ENCODE measurements at regions not wholly inside any gene's neighbourhood (a gene's known extent, or its start where the extent isn't known, plus 50 kb on each side); places are given as distances from the start of the nearest gene placed in this dataset.

GRCh38 chr6:18741741-18742140 is 354.6 kb downstream of the RNF144B start:
- Histone ChIP-seq H3K9ac (ENCODE audit: insufficient read depth, low read length, poor library complexity, severe bottlenecking) (no peak overlapping the region), H3K27me3 (ENCODE audit: control insufficient read depth in 2 of 2, insufficient read depth in 2 of 2, low read length in 2 of 2) (no peaks in the 10 kb centered on the region), H3K79me2 (ENCODE audit: insufficient read depth, low read length) (no peaks in the 10 kb centered on the region), H3K36me3 (replicated peaks in 1 of 2; ENCODE audit: control insufficient read depth in 1 of 2, insufficient read depth in 2 of 2, low read length in 2 of 2) (no peaks in the 10 kb centered on the region), H3K4me2 (replicated peaks; ENCODE audit: extremely low read depth, low read length, poor library complexity, severe bottlenecking) (no peak overlapping the region), H4K20me1 (ENCODE audit: insufficient read depth, low read length) (no peaks in the 10 kb centered on the region), H3K27ac (ENCODE audit: low read depth in 1 of 2, low read length in 2 of 2) (no peak overlapping the region), H3K4me3 (replicated peaks in 1 of 3; ENCODE audit: low read depth in 2 of 3, low read length in 3 of 3) (no peak overlapping the region), H3K9me3 (replicated peaks in 1 of 2; ENCODE audit: control insufficient read depth in 1 of 2, insufficient read depth in 1 of 2, low read length in 2 of 2) (no peaks in the 10 kb centered on the region), H2AFZ (ENCODE audit: insufficient read depth, low read depth, low read length, poor library complexity, severe bottlenecking) (no peak overlapping the region), H3K4me1 (ENCODE audit: control insufficient read depth in 1 of 2, insufficient read depth in 2 of 2, low read length in 2 of 2) (no peaks in the 10 kb centered on the region)
- no peak for DNase-seq
- no peaks in the 10 kb centered on the region for H3K36me3 Mint-ChIP-seq
- peaks cover 0 to 2% (median 0%) of the 10 kb centered on the region in 7 donors for H3K9me3 Mint-ChIP-seq
- TF ChIP-seq CTCF (IDR thresholded peaks at IDR 0.05): no peak
- no peak overlapping the region for H3K27ac Mint-ChIP-seq
- no peaks in the 10 kb centered on the region for H3K27me3 Mint-ChIP-seq (ENCODE audit: low read depth in 3 of 3)
- WGBS (ENCODE audit: insufficient coverage): 100% methylated on average over 3 of the region's 4 CpGs
- intact Hi-C loops (cut with micrococcal nuclease): no loop called here
- H3K4me3 Mint-ChIP-seq: no peak overlapping the region
- no peaks in the 10 kb centered on the region for H3K4me1 Mint-ChIP-seq

DNA sequence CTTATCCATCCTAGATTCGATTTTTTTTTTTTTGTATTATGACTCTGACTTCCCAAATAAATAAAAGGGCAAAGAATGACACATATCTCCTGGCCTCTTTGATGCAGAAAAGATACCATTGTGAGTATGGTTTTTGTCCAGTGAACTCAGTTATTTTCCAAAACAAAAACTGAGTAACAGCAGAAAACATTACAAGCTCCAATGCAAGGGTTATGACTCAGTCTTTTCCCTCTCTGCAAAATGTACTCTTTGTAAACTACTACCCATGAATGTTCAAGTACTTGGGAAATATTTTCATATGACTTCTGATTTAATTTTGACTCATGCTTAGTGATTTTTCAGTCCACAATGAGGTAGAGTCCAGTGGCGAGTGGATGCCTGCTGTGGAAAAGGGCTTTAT is 355.3 kb downstream of the RNF144B start:
- Mint-ChIP-seq H3K4me1 (no peaks in the 10 kb centered on the region), H3K36me3 (no peaks in the 10 kb centered on the region), H3K4me3 (no peak overlapping the region), H3K27me3 (ENCODE audit: low read depth in 3 of 3) (no peaks in the 10 kb centered on the region), H3K27ac (no peak overlapping the region), H3K9me3 (peaks cover 0 to 2% (median 0%) of the 10 kb centered on the region in 7 donors)
- Histone ChIP-seq H3K27me3 (ENCODE audit: control insufficient read depth in 2 of 2, insufficient read depth in 2 of 2, low read length in 2 of 2) (no peaks in the 10 kb centered on the region), H3K4me2 (replicated peaks; ENCODE audit: extremely low read depth, low read length, poor library complexity, severe bottlenecking) (no peak overlapping the region), H3K4me3 (replicated peaks in 1 of 3; ENCODE audit: low read depth in 2 of 3, low read length in 3 of 3) (no peak overlapping the region), H4K20me1 (ENCODE audit: insufficient read depth, low read length) (no peaks in the 10 kb centered on the region), H3K9ac (ENCODE audit: insufficient read depth, low read length, poor library complexity, severe bottlenecking) (no peak overlapping the region), H2AFZ (ENCODE audit: insufficient read depth, low read depth, low read length, poor library complexity, severe bottlenecking) (no peak overlapping the region), H3K36me3 (replicated peaks in 1 of 2; ENCODE audit: control insufficient read depth in 1 of 2, insufficient read depth in 2 of 2, low read length in 2 of 2) (no peaks in the 10 kb centered on the region), H3K9me3 (replicated peaks in 1 of 2; ENCODE audit: control insufficient read depth in 1 of 2, insufficient read depth in 1 of 2, low read length in 2 of 2) (no peaks in the 10 kb centered on the region), H3K4me1 (ENCODE audit: control insufficient read depth in 1 of 2, insufficient read depth in 2 of 2, low read length in 2 of 2) (no peaks in the 10 kb centered on the region), H3K79me2 (ENCODE audit: insufficient read depth, low read length) (no peaks in the 10 kb centered on the region), H3K27ac (ENCODE audit: low read depth in 1 of 2, low read length in 2 of 2) (no peak overlapping the region)
- no peak for DNase-seq
- no CpG with 5 or more reads among the region's 2 CpGs for WGBS (ENCODE audit: insufficient coverage)
- no peak for TF ChIP-seq CTCF (IDR thresholded peaks at IDR 0.05)
- intact Hi-C loops (cut with micrococcal nuclease): no loop called here

Data from CD14-positive monocyte (primary cell).